OCI-LY3 (cell line): ENCODE measurements at regions not wholly inside any gene's neighbourhood (a gene's known extent, or its start where the extent isn't known, plus 50 kb on each side); places are given as distances from the start of the nearest gene placed in this dataset.

Source experiments
- CTCF ChIP-seq: fragments of 200-600, 300-600 bp; sonication (generic); IDR thresholded peaks from 2 replicates; pipeline ENCODE4 v1.5.1; 2014; ENCODE audit warnings: antibody characterized with exemption, low read length, low read depth
- EZH2phosphoT487 ChIP-seq: fragments of 200-600 bp; shearing (Covaris generic); IDR thresholded peaks from 2 replicates; pipeline ENCODE4 v1.6.1; 2018; ENCODE audit warnings: antibody characterized with exemption, mixed run types, low read depth

- TF ChIP-seq CTCF = no peak
- TF ChIP-seq EZH2phosphoT487 = no peak
Measured at GRCh38 chr3:148042663-148043445, 633.7 kb downstream of the ZIC1 start.
